ENCODE measurements at regions not wholly inside any gene's neighbourhood (a gene's known extent, or its start where the extent isn't known, plus 50 kb on each side); places are given as distances from the start of the nearest gene placed in this dataset.

DNA sequence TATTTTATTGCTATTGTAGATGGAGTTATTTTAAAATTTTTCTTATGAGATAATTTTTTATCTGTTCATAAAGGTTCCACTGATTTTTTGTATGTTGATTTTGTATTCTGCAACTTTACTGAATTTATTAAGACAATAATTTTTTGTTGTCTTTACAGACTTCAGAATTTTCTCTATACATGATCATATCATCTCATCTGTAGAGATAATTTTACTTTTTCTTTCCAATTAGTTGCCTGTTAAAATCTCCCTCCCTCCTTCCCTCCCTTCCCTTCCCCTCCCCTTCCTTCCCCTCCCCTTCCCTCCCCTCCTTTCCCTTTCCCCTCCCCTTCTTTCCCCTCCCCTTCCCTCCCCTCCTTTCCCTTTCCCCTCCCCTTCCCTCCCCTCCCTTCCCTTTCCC, 378.1 kb downstream of the SOCS6 start:
- no peak for TF ChIP-seq ZNF274 (IDR thresholded peaks at IDR 0.05; ENCODE audit: low read depth, low read length)
- TF ChIP-seq YY1 (IDR thresholded peaks at IDR 0.05; ENCODE audit: insufficient read depth, insufficient read length): no peak
- TF ChIP-seq SUZ12 (IDR thresholded peaks at IDR 0.05; ENCODE audit: extremely low read depth, insufficient read depth, insufficient read length): no peak
